CD4-positive, alpha-beta T cell treated with Interleukin-17A for 1 hour (primary cell): ENCODE measurements at regions not wholly inside any gene's neighbourhood (a gene's known extent, or its start where the extent isn't known, plus 50 kb on each side); places are given as distances from the start of the nearest gene placed in this dataset.
"Not testable (repeated sequence)": the region's sequence is repeated elsewhere in the genome, so short reads cannot be mapped to it uniquely, and the experiment has no call there.

Experiments
- DNase-seq: peaks from one replicate; pipeline ENCODE4 v3.0.0-alpha.2; 2020

DNA sequence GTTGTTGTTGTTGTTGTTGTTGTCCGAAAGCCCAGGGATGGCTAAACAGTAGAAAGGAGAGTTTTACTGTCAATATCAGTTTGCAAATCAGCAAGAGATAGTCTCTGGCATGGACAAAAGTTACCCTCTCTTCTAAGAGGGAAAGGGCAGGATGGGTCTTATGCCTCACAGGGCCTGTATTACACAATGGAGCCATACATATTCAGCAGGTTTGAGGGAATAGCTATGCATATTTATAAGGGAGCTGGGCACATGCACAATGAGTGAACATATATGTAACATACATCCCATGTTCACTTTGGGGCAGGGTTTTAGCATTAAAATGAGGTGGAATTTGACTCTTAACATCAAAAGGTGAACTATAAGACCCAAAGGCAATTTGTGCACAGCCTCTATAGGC is 84.4 kb upstream of the PGBD5 start:
- DNase-seq = no peak

DNA sequence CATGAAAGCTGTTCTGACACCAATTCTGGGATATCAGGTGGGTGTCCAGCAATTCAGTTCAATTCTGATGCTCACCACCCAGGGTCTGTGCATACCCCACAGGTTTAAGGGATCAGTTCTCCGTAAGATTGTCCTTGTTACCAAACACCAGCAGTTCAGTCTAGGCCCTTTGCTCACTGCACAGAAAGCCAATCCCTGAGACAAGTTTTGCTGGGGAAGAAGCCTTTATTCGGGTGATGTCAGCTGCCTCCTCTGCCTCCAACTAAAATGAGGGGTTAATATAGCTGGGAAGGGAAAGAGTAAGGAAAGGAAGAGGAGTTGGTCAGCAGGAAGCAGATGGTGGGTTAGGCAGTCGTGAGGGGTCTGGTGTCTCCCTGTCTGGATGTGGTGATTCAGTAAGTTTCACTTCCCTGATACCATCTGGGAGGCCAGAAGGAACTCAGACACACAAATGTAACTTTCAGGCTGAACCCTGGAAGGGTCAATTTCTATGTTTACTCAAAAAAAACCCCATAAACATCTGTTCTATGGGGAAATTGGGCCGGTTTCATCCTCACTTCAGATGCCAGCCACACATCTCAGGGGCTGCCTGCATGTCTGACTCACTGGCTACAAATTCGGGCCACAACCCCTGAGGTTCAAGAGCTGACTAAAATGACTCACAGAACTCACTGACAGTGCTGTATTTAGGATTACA is 83.3 kb upstream of the PGBD5 start:
- no peak for DNase-seq

DNA sequence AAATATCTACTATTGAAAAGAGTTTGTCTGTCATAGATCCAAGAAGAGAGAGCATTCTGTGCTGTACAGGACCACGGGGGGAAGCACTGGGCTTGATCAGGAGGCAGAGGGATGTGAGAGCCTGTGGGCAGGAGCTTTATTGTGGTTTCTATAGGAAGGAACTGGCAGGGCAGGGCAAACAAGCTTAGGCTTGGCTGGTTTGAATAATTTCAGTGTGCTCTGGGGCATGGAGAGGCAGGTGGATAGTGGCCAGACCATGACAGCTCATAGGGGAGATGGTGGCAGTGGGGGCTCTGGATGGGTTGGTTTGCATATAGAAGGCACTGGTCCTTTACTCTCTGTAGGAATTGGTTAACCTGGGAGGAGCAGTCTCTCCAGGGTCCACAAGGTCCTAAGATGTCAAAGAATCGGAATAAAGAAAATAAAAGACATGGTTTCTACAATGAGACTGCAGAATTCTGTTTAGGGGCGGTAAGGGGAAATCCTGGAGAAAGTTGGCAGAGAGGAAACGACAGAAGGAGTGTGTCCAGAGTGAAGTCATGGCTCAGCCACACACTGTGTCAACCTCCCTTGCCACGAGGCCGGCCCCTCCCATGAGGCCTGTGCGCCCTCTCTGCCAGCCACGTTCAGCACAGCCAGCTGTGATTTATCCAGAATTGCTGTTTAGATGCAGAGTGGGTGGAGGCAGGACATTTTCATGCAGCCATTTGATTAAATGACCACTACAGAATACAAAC is 81.7 kb upstream of the PGBD5 start:
- no peak for DNase-seq

DNA sequence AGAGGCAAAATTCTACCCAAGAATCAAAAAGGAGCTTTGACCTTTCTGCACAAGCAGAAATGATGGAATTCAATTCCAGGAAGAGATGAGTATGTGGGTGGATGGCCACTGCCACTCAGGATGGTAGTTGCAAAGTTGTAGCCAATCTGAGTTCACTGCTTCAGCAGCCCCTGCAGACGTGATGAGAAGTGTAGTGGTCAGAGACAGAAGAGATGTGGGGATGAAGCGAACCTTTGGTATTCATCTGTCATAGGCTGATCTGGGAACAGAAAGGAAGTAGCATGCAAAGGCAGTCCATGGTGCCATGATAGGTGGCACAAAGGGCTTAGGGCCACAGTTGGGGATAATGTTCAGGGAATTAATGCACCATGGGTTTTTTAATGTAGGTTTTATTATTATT is 81.1 kb upstream of the PGBD5 start:
- DNase-seq = no peak

DNA sequence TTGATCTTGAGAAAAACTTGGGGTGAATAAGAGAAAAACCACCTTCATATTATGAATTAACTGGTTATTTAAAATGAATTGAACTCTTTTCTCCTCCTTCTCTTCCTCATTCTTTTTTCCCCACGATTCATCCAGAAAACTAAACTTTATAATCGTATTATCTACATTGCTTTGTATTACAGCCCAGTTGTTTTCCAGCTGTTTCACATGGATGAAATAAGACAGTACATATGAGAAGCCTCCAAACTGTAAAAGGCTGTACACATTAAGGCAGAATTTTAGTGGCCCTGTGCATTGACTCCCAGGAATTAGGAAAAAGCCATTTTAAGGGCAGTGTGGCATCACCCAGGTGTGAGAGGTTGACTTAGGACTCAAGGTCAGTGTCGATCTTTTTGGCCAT is 80.3 kb upstream of the PGBD5 start:
- DNase-seq = no peak

DNA sequence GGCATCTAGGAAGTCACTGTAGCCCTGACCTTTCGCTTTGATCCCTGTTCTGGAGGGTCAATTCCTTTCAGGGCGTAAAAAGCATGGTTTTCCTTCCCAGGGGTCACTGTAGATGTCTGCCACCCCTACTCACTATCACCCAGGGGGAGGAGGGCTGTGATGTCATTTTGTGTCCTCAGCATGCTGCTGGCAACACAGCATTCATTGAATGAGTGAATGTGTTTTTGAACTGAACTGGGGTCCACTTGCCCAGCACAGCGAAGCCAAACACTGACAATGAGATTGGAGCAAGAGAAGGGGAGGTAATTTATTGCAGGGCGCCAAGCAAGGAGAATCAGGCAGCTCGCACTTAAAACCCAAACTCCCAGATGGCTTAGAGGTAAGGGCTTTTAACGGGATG is 78.2 kb upstream of the PGBD5 start:
- no peak for DNase-seq

DNA sequence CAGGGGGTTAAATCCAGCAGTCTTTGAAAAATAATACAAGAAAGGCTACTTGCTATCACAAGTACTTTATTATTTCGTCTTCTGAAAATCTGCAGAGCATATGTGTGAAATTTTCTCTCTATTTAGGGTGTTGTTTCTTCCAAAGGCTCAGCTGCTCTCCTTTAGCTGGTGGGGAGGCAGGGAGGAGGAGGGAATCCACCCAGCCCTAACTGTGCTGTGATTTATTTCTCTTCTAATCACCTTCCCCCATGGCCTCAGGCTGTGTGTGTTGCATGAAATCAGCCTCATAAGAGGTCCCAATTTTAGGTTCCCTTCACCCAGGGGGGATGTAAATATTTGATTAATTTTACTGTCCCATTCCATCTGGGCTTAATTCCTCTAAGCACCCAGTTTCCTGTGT is 77.6 kb upstream of the PGBD5 start:
- DNase-seq = no peak

DNA sequence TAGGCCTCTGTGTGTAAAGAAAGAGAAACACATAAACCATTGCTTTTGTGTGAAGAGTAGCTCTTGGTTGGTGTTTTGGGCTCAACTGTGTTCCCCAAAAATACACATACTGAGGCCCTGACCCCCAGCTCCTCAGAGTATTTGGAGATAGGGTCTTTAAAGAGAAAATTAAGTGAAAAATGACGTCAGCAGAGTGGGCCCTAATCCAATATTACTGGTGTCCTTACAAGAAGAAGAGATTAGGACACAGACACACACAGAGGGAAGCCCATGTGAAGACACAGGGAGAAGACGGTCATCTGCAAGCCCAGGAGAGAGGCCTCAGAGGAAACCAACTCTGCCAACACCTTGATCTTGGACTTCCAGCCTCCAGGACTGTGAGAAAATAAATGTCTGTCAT is 76.9 kb upstream of the PGBD5 start:
- DNase-seq = no peak

DNA sequence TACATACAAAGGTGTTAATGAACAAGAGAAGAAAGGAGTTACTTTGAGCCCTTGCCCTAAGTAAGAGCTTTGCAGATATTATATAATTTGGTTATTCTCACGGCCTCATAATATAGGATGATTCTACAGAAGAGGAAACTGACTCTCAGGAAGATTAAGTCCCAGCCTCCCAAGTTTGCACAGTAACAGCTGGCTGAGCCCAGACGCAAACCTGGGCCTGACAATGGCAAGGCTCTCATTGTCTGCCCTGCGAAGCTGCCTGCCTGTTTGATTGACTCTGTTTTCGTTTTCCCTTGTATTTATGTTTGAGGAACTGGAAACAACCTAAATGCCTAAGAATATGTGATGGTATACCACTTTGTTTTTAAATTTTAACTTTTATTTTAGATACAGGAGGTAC is 76.2 kb upstream of the PGBD5 start:
- DNase-seq = no peak

DNA sequence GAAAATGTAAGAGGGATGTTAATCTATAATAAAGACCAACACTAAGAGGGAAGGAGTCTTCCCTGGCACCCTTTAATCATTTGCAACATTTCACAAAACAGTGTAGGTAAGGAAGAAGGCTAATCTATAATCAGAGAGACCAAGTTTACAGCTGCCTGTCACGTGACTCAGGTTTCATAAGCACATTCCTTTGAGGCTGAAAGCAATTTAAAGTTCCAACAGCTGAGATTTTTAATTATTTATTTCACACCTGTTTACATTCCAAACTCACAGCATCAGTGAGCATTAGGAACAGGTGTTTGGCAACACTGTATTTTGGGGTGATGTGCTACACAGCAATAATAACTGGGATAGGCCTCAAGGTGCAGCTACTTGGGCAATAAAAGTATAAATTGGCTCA is 75.7 kb upstream of the PGBD5 start:
- no peak for DNase-seq

DNA sequence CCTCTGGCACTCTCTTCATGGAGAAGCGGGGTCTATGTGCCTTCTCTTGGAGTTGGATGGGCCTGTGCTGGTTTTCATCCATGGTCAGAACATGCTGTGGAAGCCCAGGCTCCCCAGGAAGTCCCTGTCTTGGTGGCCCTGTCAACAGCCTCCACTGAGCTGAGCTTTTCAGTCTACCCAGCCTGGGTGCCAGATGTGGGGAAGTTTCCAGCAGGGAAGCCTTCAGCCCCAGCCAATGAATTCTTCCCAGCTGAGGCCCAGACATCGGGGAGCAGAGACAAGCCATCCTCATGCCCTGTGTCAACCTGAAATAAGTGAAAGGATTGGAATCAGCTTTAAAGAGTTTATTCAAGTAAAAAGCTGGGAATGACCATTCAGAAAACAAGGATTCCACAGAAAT is 75.1 kb upstream of the PGBD5 start:
- DNase-seq = no peak

DNA sequence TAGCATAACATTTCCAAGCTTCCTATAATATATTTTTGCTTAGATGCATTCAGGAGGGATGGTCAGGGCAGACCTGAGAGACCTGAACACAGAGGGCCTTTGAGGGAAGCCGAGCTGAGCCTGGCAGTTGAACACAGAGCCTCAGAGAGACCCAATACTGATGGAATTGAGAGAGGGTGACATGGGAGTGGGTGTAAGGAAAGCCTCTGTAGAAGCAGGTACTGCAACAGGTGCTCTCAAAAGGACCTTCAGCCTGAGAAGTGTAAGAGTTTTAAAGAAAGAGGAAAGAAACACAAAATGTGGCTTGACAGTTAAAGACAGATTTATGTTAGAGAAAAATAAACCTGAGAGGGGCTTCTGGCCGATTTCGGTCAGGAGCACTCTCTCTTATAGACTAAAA is 73.9 kb upstream of the PGBD5 start:
- no peak for DNase-seq

DNA sequence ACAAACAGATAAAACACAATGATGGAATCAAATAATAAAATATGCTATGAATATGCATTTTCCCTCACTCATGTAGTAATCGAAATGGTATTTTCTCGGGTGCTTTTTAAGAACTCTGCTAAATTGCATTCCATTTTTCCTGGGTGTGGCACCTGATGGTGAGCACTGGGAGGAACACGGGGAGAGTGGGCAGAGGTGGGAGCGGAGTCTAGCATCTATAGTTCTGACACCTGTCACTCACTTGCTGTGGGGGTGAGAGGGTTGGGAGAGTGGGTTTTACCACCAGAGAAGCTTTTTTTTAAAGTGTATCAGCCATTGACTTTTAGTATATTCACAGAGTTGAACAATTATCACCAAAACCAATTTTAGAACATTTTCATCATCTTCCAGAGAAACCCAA is 73.4 kb upstream of the PGBD5 start:
- no peak for DNase-seq

DNA sequence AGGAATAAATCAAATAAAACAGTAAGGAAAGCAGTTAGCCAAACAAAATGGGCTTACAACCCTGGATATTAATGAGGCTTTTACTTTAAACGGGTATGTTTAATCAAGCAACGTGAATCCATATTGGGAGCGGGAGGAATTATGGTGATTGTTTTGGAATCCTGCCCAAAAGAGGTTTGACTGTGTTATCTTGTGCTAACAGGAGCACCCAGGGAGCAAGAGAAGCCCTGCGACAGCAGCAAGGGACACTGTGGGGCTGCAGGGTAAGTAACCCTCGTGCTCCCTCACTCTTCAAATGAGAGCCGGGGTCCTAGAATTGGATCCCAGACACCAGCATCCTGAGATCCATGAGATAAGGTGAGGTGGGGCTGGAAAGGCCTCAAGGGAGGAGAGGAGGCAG is 72.6 kb upstream of the PGBD5 start:
- DNase-seq = no peak

DNA sequence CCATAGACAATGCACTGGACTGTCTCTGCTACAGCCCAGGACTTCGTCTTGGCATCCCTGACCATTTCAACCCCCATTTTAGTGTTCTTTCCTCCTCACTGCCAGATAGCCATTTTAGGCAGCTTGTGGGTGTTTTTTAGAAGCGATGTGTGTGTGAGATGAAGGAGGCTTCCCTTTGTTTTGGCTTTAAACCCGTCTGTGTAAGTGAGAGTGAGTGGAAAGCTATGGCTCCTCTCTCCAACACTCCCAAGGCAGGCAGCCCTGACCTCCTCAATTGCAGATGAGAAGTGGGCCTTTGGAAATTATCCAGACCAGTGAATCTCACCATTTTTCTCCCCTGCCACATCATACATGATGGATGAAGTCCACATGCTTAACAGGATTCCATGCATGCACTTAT is 70.3 kb upstream of the PGBD5 start:
- DNase-seq = no peak

DNA sequence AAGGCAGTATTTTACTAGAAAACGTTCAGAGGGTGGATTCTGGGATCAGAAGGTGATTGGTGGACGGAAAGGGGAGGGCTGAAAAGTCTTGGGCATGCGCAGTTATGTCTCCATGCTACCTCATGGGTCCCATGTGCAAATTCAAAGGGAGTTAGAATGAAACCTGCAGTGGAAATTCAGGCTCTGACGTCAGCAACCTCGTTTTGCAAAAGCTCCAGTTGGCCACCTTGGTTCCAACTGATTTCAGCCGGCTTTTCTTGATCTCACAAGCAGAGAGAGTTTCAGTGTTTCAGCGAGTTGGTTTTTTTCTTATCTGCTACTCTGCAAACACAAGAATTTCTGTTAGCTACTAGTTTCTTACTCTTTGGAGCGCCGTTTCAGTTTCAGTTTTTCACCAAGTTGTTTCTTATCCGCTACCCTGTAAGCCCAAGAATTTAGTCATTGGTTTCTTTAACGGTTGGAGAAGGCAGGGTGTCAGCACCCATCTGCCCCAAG is 69.8 kb upstream of the PGBD5 start:
- DNase-seq = peak; percentile 5

DNA sequence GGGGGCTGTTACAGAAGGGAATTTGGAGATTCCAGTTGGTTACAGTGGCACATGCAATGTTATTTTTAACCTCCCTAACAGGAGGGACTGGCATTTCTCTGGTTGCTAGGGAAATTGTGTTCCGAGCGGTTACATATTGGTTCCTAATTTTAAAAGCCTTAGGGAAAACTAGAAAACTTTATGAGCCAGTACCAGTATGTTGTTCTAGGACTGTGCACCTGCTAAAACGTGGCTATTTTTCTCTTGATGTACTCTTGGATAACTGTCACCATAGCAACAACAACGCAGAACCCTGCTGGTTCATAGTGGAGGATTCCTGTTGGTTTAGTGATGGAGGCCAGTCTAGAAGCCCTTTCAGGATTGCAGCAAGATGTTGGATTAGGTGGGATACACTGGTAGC is 68.9 kb upstream of the PGBD5 start:
- no peak for DNase-seq

DNA sequence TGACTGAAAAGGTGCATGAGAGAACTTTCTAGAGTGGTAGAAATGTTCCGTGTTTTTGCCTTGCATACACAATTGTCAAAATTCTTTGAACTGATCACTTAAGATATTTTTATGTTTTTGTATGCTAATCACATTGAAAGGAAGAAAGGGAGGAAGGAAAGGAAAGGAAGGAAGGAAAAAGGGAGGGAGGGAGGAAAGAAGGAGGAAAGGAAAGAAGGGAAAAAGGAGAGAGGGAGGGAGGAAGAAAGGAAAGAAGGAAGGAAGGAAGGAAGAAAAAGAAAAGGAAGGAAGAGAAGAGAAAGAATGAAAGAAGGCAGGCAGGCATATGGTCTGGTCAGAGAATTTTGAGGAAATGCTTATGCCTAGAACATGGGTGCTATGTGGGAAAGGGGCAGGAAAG is 68.4 kb upstream of the PGBD5 start:
- DNase-seq = no peak

DNA sequence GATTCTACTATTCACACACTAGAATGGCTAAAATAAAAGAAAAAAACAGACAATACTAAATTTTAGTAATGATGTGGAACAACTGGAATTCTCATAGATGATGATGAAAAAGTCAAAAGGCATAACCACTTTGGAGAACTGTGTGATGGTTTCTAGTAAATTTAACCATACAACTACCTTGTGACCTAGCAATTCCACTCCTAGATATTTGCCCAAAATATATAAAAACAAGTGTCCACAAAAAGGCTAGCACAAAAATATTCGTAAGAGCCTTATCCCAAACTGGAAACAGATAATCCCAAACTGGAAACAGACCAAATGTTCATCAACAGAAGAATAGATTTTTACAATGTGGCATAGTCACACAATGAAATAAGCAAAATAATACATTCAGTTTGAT is 67.9 kb upstream of the PGBD5 start:
- DNase-seq = no peak

DNA sequence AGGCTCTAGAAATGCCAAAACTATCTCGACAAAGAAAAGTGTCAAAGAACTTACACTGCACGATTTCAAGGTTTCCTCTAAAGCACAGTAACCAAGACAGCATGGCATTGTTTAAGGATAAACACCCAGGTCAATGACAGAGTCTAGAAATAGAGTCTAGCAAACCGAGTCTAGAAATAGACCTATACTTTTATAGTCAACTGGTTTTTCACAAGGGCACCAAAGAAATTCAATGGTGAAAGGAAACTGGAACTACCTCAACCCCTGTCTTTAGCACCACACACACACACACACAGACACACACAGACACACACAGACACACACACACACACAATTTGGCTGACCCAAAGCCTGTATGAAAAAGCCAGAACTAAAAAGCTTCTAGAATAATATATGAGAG is 67.1 kb upstream of the PGBD5 start:
- no peak for DNase-seq

DNA sequence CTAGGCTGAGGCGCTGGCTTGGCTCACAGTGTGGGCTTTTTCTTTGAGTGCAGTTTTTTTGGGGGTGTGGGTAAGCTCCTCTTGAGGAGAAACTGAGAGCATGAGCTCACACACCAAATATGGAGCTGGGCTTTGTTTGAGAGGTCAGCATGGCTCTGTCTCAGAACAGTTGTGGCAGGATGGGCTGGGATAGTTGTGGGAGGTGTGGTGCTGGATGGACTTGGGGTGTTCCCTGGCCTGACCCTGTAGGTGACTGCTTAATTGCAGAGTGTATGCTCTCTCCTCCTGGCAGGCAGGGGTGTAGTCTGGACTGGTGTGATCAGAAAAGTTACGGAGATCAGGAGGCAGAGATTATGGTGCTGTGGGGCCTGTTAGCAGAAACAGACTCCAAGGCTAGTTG is 64.3 kb upstream of the PGBD5 start:
- no peak for DNase-seq

DNA sequence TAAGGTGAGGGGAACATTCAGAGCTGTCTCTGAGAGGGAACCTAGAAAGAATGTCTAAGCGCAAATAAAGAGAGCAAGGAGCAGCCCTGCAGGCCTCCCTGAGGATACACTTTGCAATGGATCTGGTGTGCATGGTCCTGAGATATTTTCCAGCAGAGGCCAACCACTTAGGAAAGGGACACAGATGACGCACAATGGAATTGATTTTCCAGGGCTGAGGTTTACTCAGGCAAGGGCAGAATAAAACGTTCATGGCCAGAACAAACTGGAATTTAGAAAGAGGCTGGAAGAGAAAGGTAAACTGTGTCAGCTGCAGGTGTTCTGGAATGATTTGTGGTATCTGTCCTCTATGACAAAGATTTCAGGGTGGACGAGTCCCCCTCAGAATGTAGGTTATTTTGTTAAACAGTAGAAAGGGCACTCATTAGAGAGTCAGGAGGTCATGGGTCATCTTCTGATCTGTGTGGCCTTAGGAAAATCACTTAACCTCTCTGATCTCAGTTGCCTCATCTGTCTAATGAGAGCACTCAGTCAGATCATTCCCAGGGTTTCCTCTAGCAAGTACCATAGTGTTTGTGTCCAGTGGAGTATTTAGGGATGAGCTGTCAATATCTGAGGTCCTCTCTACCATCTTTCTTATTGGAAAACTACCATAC is 61.8 kb upstream of the PGBD5 start:
- no peak for DNase-seq

DNA sequence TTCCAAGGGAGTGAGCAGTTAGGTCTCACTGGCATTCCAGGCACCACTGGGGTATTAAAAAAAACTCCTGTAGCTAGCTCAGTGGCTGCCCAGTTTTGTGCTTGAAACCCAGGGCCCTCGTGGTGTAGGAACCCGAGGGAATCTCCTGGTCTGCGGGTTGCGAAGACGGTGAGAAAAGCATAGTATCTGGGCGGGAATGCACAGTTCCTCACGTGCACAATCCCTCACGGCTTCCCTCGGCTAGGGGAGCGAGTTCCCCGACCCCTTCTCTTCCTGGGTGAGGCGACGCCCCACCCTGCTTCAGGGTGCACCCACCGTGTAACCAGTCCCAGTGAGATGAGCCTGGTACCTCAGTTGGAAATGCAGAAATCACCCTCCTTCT is 50.5 kb upstream of the PGBD5 start:
- no peak for DNase-seq

DNA sequence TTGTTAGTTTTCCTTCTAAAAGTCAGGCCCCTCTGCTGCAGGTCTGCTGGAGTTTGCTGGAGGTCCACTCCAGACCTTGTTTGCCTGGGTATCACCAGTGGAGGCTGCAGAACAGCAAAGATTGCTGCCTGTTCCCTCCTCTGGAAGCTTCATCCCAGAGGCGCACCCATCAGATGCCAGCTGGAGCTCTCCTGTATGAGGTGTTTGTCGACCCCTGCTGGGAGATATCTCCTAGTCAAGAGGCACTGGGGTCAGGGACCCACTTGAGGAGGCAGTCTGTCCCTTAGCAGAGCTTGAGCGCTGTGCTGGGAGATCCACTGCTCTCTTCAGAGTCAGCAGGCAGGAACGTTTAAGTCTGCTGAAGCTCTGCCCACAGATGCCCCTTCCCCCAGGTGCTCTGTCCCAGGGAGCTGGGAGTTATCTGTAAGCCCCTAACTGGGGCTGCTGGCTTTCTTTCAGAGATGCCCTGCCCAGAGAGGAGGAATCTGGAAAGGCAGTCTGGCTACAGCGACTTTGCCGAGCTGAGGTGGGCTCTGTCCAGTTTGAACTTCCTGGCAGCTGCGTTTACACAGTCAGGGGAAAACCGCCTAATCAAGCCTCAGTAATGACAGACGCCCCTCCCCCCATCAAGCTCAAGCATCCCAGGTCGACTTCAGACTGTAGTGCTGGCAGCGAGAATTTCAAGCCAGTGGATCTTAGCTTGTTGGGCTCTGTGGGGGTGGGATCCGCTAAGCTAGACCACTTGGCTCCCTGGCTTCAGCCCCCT is 49.9 kb upstream of the PGBD5 start:
- not testable (repeated sequence) for DNase-seq
